ENCODE measurements at regions not wholly inside any gene's neighbourhood (a gene's known extent, or its start where the extent isn't known, plus 50 kb on each side); places are given as distances from the start of the nearest gene placed in this dataset.
"Not testable (repeated sequence)": the region's sequence is repeated elsewhere in the genome, so short reads cannot be mapped to it uniquely, and the experiment has no call there.

- TF ChIP-seq NFYB (IDR thresholded peaks at IDR 0.05; ENCODE audit: extremely low read depth, insufficient read length); RFX7 (CRISPR knock-in tag; IDR thresholded peaks at IDR 0.05); BRCA1 (IDR thresholded peaks at IDR 0.05); BRCA1 (CRISPR knock-in tag; IDR thresholded peaks at IDR 0.05); JUND (IDR thresholded peaks at IDR 0.05; ENCODE audit: borderline replicate concordance, low read depth, low read length); JUND (tag; IDR thresholded peaks at IDR 0.05; ENCODE audit: borderline replicate concordance, low read depth, low read length); MAX (CRISPR knock-in tag; IDR thresholded peaks at IDR 0.05); ZNF165 (CRISPR knock-in tag; IDR thresholded peaks at IDR 0.05; ENCODE audit: borderline replicate concordance); ZNF324 (CRISPR knock-in tag; IDR thresholded peaks at IDR 0.05); KAT7 (CRISPR knock-in tag; IDR thresholded peaks at IDR 0.05; ENCODE audit: borderline replicate concordance); CHD7 (IDR thresholded peaks at IDR 0.05; ENCODE audit: low read depth, low read length); PURB (CRISPR knock-in tag; IDR thresholded peaks at IDR 0.05; ENCODE audit: low read depth); NR2C2 (CRISPR knock-in tag; IDR thresholded peaks at IDR 0.05); NR2C2 (tag; IDR thresholded peaks at IDR 0.05); ATF7 (IDR thresholded peaks at IDR 0.05); UBTF (IDR thresholded peaks at IDR 0.05; ENCODE audit: borderline replicate concordance in 1 of 2, low read depth in 2 of 2, low read length in 2 of 2); CTCF (IDR thresholded peaks at IDR 0.05 in 2 of 3, conservative IDR thresholded peaks at IDR 0.05 in 1 of 3; ENCODE audit: insufficient read depth in 2 of 3, low read depth in 1 of 3, low read length in 3 of 3): not testable (repeated sequence)
Observed at GRCh38 chr6:19725436-19725835, 111.7 kb upstream of the ID4 start.
